GM12891 (cell line): ENCODE measurements at regions not wholly inside any gene's neighbourhood (a gene's known extent, or its start where the extent isn't known, plus 50 kb on each side); places are given as distances from the start of the nearest gene placed in this dataset.

Source experiments
- POLR2A ChIP-seq: IDR thresholded peaks from 2 replicates; pipeline ENCODE4 v1.6.1; 2011; ENCODE audit warnings: low read depth, low read length, control low read depth
- POLR2AphosphoS5 ChIP-seq: IDR thresholded peaks from 2 replicates; pipeline ENCODE4 v1.6.1; 2011; ENCODE audit warnings: low read depth, low read length, control low read depth
- POU2F2 ChIP-seq: IDR thresholded peaks from 2 replicates; pipeline ENCODE4 v1.6.1; 2011; ENCODE audit warnings: low read depth, mild to moderate bottlenecking, control low read depth, low read length, moderate library complexity
- SPI1 ChIP-seq: IDR thresholded peaks from 2 replicates; pipeline ENCODE4 v1.6.1; 2011; ENCODE audit warnings: low read depth, low read length, control low read depth
- TAF1 ChIP-seq: IDR thresholded peaks from 2 replicates; pipeline ENCODE4 v1.6.1; 2011; ENCODE audit warnings: low read depth, low read length, control low read depth

DNA sequence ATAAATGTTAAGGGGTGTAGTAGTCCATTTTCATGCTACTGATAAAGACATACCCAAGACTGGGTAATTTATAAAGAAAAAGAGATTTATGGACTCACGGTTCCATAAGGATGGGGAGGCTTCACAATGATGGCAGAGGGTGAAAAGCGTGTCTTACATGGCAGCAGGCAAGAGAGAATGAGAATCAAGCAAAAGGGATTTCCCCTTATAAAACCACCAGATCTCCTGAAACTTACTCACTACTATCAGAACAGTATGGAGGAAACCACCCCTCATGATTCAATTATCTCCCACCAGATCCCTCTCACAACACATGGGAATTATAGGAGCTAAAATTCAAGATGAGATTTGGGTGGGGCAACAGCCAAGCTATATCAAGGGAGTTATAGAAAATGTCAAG, 329.2 kb downstream of the DTHD1 start:
- TF ChIP-seq POLR2AphosphoS5 (no peak), POLR2A (no peak), TAF1 (no peak), SPI1 (no peak), POU2F2 (no peak)
